Astrocyte (in vitro differentiated cells and primary cell): ENCODE measurements at regions not wholly inside any gene's neighbourhood (a gene's known extent, or its start where the extent isn't known, plus 50 kb on each side); places are given as distances from the start of the nearest gene placed in this dataset.

Experiments used
- CTCF ChIP-seq: IDR thresholded peaks from 2 replicates; pipeline ENCODE4 v1.5.1; 2011; ENCODE audit warnings: low read depth, mild to moderate bottlenecking, inconsistent platforms, low read length, moderate library complexity; ENCODE audit not compliant: insufficient read depth
- EZH2 ChIP-seq: IDR thresholded peaks from 2 replicates; pipeline ENCODE4 v1.6.1; 2012; ENCODE audit warnings: mild to moderate bottlenecking, low read length, inconsistent platforms; ENCODE audit not compliant: insufficient read depth

DNA sequence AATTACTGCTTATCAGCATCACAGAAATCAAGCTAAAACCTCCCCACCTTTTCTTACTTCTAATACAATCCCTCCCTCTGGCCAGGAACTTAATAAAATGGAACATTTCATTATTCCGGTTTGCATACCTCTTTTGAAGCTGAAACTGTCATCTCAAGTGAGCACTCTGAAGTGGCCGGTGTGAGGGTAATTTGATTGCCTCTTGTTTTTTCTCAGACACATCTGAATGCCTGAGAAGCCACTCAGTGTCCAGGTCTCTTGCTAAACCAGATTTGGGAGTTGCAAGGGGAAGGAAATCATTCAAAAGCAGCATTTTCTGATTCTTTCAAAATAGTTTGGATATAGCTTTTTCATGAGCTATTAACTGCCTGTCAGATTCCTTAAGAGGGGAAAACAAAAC is 190.3 kb downstream of the C1D start:
- no peak for TF ChIP-seq EZH2
- TF ChIP-seq CTCF = no peak
